ENCODE measurements at regions not wholly inside any gene's neighbourhood (a gene's known extent, or its start where the extent isn't known, plus 50 kb on each side); places are given as distances from the start of the nearest gene placed in this dataset.

DNA sequence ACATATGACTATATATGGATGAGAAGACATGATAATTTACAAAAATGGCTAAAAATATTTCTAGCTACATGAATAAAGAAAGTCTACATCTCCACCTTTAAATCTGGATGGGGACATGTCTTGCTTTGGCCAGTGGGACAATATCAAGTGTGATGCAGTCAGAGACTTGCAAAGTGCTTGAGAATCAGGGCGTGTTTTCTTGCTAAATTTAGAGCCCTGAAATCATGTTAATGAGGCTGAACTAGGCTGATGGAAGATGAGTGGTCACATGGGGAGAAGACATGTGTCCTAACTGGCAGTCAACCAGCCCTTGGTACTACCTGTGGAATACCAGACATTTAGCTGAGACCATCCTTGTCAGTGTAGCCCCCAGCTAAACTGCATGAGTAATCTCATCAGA is 278.5 kb upstream of the RGPD4 start:
- TF ChIP-seq, protein P1, sequence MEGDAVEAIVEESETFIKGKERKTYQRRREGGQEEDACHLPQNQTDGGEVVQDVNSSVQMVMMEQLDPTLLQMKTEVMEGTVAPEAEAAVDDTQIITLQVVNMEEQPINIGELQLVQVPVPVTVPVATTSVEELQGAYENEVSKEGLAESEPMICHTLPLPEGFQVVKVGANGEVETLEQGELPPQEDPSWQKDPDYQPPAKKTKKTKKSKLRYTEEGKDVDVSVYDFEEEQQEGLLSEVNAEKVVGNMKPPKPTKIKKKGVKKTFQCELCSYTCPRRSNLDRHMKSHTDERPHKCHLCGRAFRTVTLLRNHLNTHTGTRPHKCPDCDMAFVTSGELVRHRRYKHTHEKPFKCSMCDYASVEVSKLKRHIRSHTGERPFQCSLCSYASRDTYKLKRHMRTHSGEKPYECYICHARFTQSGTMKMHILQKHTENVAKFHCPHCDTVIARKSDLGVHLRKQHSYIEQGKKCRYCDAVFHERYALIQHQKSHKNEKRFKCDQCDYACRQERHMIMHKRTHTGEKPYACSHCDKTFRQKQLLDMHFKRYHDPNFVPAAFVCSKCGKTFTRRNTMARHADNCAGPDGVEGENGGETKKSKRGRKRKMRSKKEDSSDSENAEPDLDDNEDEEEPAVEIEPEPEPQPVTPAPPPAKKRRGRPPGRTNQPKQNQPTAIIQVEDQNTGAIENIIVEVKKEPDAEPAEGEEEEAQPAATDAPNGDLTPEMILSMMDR (IDR thresholded peaks at IDR 0.05): no peak
- no peak for TF ChIP-seq EZH2 (IDR thresholded peaks at IDR 0.05; ENCODE audit: borderline replicate concordance, insufficient read depth, low read depth, low read length, poor library complexity, severe bottlenecking)

All from B cell (primary cell).